Glomerular visceral epithelial cell (primary cell): ENCODE measurements at regions not wholly inside any gene's neighbourhood (a gene's known extent, or its start where the extent isn't known, plus 50 kb on each side); places are given as distances from the start of the nearest gene placed in this dataset.

Experiments
- DNase-seq: peaks from one replicate; pipeline ENCODE4 v3.0.0-alpha.2; 2016; ENCODE audit errors: extremely low spot score

GRCh38 chr5:30092548-30092947, 1100.9 kb upstream of the CDH6 start:
- DNase-seq: no peak

GRCh38 chr5:30069441-30070263, 1123.8 kb upstream of the CDH6 start:
- no peak for DNase-seq

- DNase-seq: no peak
These were observed 1130.0 kb upstream of the CDH6 start for GRCh38 chr5:30063503-30063902.

GRCh38 chr5:30051976-30052375, 1141.5 kb upstream of the CDH6 start:
- DNase-seq: no peak

- no peak for DNase-seq
These were observed 1143.2 kb upstream of the CDH6 start for GRCh38 chr5:30050056-30050815.

- no peak for DNase-seq
These were observed 1150.8 kb upstream of the CDH6 start for GRCh38 chr5:30042677-30043076.

- no peak for DNase-seq
These were observed 1151.6 kb upstream of the CDH6 start for GRCh38 chr5:30041831-30042385.

GRCh38 chr5:30041291-30041690, 1152.2 kb upstream of the CDH6 start:
- no peak for DNase-seq

GRCh38 chr5:30040488-30041118, 1152.9 kb upstream of the CDH6 start:
- peak; percentile 74 for DNase-seq

GRCh38 chr5:30039379-30039778, 1154.1 kb upstream of the CDH6 start:
- no peak for DNase-seq

- DNase-seq: no peak
These were observed 1158.6 kb upstream of the CDH6 start for GRCh38 chr5:30034870-30035269.

- no peak for DNase-seq
These were observed 1163.4 kb upstream of the CDH6 start for GRCh38 chr5:30030101-30030500.

GRCh38 chr5:30001826-30002225, 1191.7 kb upstream of the CDH6 start:
- DNase-seq: no peak

GRCh38 chr5:30000231-30000630, 1193.3 kb upstream of the CDH6 start:
- DNase-seq: no peak

GRCh38 chr5:29995154-29995553, 1198.3 kb upstream of the CDH6 start:
- DNase-seq: no peak

- DNase-seq: no peak
These were observed 1199.0 kb upstream of the CDH6 start for GRCh38 chr5:29994519-29994918.

- DNase-seq: no peak
These were observed 1200.2 kb upstream of the CDH6 start for GRCh38 chr5:29993286-29993685.

- no peak for DNase-seq
These were observed 1201.2 kb upstream of the CDH6 start for GRCh38 chr5:29992248-29992647.

GRCh38 chr5:29990681-29991080, 1202.8 kb upstream of the CDH6 start:
- no peak for DNase-seq

GRCh38 chr5:29984156-29984540, 1209.3 kb upstream of the CDH6 start:
- no peak for DNase-seq

GRCh38 chr5:29983528-29984155, 1209.8 kb upstream of the CDH6 start:
- DNase-seq: no peak

GRCh38 chr5:29982457-29982856, 1211.0 kb upstream of the CDH6 start:
- no peak for DNase-seq
